ENCODE measurements at regions not wholly inside any gene's neighbourhood (a gene's known extent, or its start where the extent isn't known, plus 50 kb on each side); places are given as distances from the start of the nearest gene placed in this dataset.

DNA sequence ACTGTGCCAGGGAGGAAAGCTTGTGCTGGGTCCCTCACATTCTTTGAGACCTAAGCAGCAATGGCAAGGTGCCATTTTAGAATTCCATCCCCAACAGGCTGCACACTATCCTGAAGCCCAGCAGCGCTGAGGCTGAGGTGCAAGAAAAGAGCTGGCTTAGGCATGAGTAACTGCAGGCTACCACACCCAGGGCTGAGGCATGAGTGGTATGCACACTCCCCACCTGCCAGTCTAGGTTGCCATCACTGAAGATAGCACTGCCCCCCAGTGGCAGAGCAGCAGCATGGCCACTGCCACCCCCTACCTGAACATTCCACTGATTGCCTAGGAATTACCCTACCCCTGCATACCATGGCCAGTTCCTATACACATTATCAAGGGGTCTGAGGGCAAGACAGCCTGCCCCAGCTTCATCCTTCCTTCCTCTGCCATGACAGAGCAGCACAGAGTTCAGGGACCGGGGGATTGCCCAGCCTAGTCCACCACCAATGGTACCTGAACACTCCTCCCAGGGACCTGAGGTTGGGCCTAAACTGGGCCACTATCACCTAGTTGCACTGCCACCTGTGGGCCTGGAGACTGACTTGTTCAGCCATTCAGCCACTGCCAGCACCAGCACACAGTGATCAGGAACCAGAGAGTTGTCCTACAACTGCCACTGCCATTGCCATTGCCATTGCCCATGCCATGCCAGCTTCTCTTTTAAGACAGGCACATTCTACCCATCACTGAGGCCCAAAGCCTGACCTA lies 129.8 kb downstream of the SATB1 start:
- DNase-seq: peak; percentile 66

DNA sequence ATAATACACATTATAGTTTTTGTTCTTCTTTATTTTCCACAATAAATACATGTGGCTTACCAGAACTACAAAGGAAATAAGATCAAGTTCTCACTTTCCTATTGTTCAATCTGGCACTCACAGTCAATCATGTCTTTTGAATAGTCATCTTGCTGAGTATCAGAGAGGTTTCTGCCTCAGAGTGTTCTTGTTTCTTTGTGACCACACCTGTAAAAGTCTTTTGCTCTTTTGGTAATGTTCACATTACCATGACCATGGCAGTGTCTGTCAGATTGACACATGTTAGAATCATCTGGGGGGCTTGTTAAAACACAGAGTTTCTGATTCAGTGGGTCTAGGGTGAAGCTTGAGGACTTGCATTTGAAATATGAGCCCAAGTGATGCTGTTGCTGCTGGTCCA lies 135.0 kb downstream of the SATB1 start:
- DNase-seq: no peak

- no peak for DNase-seq
These were observed 136.9 kb downstream of the SATB1 start for GRCh38 chr3:18288243-18288642.

DNA sequence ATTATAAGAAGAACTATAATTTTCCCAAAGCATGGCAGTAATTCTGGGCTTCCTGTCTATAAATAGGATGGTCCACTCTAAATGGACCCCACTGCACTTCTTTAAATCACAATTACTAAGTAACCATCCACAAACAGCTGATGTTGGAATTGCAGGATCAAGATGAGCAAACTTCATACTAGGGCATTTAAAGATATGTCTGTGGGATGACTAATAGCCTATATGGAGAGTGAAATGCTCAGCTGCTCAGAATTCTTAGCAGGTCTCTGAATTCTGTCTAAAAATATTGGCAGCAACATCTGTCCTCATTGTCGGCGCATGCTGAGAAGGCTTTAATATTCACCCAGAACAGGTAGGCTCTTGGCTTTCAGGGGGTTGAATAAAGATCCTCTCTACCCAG lies 140.4 kb downstream of the SATB1 start:
- DNase-seq: no peak

- DNase-seq: no peak
These were observed 141.5 kb downstream of the SATB1 start for GRCh38 chr3:18283680-18284079.

DNA sequence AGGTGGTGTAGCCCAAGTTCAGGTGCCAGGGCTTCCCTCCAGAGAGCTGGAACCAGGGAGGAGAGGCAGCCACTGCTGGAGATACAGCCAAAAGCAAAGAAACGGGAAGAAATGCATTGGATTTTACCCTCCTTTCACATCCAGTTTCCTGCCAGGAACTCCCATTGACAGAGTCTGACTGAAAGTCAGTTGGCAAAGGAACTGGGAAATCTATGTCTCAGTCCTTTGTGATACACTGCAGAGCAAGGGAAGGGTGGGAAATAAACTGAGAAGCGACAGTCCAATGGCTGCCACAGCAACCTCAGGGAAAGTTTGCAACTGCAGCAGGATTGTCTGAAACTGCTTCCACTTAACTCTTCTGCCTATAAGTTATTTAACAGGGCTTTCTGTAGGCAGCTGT lies 142.6 kb downstream of the SATB1 start:
- DNase-seq: no peak

DNA sequence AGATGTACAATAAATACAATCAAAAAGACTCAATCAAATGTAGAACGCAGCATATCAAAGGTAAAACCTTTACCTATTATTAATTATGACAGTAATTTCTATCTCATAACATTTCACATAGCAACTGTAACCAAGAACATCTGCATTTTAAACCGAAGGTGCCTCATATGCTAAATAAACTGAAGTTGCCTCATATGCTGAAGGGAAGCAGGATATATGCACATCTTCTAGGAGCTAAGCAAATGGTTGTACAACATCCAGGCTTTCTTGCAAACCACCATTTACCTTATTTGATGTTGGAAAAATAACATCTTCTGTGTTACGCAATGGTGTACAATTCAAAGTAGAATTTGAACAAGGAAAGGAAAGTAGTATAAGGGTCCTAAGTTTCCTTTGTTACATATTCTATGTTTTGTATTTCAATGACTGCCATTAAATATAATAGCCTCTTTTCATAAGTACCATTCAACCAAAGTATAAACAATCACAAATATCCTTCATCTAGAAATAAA lies 145.9 kb downstream of the SATB1 start:
- DNase-seq: no peak

GRCh38 chr3:18264853-18265252 lies 160.3 kb downstream of the SATB1 start:
- DNase-seq: no peak

- no peak for DNase-seq
These were observed 160.8 kb downstream of the SATB1 start for GRCh38 chr3:18264361-18264760.

DNA sequence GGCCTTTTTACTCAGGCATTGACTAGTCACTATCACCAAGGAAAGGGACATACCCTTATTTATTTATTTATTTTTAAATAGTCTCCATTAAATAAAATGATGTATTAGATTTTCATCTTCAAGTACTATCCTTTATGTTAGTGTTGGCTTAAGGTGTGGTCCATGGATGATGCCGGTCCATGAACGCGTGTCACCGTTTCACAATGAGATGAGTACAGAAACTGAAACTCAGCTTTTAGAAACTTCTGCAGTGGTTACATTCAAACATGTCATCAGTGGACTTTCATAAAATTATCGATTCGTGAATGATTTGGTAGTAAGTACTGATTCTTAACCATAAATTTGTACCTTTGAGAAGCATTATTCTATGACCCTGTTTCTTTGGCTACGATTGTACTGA lies 166.6 kb downstream of the SATB1 start:
- no peak for DNase-seq

DNA sequence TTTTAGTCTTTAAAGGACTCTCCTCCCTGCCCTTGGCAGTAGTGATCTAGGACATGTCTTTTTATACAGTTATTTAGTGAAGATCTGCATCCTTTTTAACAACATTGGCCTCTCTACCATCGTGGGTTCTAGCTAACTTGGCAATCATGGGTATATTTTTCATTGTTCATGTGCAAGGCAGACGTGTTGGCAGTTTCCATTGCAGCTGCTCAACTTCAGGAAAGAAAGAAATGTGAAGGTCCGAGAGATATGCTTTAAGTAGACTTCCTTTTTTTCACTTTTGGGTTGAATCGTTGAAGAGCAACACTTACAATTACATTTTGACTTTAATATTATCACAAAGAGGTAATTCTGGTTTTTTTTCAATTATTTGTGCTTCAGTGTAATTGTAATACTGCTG lies 172.6 kb downstream of the SATB1 start:
- no peak for DNase-seq

DNA sequence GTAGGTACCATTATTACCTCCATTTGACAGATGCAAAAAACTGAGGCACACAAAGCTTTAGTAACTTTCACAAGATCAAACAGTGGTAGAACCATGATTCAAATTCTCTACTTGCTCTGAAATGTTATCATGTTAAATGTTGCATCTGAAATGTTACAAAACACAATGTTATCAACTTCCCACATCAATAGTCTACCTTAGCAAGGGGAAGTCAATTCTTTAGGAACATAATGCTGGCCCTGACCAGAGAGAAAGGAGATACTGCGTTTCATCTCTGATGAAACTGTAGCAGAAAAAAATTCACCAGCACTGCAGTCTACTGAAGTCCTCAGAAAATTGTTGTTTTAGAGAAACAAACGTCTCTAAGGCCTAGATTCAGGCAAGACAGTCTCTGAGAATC lies 174.1 kb downstream of the SATB1 start:
- no peak for DNase-seq

- no peak for DNase-seq
These were observed 176.0 kb downstream of the SATB1 start for GRCh38 chr3:18249126-18249525.

DNA sequence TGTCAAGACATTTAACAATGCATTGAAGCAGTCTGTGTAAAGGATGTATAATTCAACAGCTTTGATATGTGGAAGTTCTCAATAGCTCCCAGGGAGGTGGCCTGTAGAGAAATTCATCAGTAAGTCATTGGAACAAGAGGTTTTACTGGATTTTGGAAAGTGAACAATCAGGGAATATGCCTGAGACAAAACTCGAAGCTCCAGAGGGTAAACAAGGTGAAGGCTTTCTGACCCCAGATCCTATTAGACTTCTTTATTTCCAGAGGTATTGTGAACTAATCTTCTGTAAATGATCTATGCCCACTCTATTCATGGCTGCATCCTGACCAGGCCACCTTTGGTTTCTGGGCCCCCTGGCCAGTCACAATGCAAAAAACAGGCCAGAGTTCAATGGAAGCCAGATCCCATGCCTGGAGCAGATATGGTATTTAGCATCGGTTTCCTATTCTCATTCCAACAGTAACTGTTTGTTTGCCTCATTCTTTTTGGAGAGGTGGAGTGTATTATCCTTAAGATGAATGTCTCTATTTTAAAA lies 177.3 kb downstream of the SATB1 start:
- no peak for DNase-seq

DNA sequence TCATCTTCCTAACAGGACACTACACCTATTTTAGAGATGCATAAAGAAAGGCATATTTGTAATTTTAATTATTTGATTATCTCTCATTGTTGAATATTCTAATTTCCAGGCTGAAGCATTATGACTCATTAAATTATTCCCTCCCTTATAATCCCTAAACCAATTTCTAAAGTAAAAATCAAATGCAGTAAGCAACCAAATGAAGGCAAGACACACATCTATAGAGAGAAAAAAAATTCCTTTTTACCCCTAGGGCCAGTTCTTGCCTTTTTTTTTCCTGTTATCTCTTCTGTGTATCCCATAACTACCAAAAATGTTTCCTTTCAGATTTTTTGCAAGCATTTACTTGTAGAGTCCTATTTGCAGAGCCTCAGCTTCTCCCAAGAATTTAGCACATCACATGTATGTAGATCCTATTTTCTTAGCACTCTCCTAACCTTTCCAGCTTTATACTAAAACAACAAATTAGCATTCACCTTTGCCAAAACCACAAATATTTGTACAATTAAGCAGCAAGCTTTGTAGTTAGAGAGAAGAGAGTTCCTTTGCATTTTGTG lies 177.9 kb downstream of the SATB1 start:
- DNase-seq: no peak

DNA sequence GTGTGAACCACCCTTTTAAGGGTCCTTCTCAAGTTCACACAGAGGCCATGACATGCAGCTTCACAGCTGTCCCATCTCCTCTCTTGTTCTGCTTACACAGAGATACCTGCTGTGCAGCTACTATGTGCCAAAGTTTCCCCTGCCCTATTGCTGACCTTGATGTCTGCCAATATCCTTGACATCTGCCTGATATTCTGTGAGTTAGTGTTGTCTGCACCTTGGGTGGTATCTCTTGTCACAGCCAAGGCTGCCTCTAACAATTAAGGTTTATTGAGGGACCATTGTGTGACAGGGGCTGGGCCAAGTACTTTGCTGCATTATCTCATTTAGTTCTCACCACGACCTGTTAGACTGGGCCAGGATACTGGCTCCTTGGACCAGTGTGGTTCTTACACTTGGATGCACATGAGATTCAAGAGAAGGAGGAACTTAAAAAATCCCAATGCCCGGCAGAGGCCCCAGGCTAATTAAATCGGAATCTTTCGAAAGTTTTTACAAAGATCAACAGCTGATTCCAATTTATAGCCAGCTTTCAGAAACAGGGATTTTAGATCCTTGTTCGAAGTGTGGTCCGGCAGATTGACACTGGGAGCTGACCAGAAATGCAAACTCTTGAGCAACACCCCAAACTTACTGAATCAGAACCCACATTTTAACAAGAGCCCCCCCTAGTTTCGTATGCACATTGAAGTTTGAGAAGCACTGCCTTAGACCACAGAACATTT lies 178.6 kb downstream of the SATB1 start:
- DNase-seq: no peak

DNA sequence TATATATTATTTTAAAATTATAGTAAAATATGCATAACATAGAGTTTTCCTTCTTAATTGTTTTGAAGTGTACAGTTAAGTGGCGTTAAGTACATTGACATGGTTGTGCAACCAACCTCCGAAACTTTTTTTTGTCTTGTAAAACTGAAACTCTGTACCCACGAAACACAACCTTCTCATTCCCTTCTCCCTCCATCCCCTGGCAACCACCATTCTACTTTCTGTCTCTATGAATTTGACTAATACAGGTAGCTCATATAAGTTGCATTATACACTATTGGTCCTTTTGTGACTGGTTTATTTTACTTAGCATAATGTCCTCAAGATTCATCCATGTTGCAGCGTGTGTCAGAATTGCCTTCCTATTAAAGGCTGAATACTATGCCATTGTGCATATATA lies 179.4 kb downstream of the SATB1 start:
- DNase-seq: no peak

GRCh38 chr3:18241837-18242236 lies 183.3 kb downstream of the SATB1 start:
- no peak for DNase-seq

DNA sequence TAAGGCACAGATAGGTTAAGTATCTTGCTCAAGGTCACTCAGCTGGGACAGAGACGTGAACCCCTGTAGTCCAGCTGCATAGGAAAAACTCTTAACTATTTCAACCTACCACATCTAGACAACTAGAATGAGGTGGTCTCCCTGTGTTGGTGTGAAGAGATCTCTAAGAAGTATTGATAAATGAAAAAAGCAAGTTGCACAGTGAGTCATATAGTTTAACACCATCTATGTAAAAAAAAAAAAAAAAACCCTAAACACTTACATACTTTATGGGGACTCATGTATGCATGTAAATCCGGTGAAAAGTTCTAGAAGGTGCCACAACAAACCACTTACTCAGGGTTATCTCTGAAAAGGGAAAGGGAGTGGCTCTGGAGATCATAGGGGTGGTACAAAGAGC lies 185.5 kb downstream of the SATB1 start:
- DNase-seq: no peak

GRCh38 chr3:18238746-18239331 lies 186.3 kb downstream of the SATB1 start:
- DNase-seq: no peak

DNA sequence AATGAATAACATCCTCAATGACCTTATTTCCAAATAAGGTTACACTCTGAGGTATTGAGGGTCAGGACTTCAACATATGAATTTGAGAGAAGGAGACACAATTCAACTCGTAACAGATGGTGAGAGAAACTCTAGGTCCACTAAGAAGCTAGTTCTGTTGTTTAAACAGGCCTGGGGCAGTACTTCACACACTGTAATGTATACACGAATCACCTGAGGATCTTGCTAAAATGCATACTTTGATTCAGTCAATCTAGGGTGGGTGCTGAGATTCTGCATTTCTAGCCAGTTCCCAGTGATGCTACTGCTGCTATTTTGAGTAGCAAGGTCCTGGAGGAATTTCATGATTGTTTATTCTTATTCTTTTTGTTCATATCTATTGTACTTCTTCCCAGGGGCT lies 186.8 kb downstream of the SATB1 start:
- DNase-seq: no peak

GRCh38 chr3:18237251-18238005 lies 187.7 kb downstream of the SATB1 start:
- DNase-seq: peak; percentile 72

DNA sequence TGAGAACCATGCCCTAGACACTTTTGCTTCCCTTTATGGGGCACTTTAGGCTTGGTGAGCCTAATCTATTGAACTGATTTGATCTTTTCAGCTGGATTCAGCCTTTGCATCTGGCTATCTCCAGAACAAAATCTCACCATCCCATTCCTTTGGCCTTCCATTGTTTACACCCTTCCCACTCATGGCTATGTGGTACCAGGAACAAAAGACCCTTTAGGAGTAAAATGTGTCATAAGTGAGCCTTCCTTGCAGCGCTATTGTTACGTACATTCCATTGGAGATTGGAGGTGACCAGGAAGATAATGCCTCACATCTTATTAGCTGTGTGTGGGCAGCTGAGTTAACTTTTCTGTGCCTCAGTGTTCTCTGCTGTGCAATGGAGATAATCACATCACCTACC lies 188.4 kb downstream of the SATB1 start:
- no peak for DNase-seq
